ENCODE measurements at regions not wholly inside any gene's neighbourhood (a gene's known extent, or its start where the extent isn't known, plus 50 kb on each side); places are given as distances from the start of the nearest gene placed in this dataset.
"Not testable (repeated sequence)": the region's sequence is repeated elsewhere in the genome, so short reads cannot be mapped to it uniquely, and the experiment has no call there.

DNA sequence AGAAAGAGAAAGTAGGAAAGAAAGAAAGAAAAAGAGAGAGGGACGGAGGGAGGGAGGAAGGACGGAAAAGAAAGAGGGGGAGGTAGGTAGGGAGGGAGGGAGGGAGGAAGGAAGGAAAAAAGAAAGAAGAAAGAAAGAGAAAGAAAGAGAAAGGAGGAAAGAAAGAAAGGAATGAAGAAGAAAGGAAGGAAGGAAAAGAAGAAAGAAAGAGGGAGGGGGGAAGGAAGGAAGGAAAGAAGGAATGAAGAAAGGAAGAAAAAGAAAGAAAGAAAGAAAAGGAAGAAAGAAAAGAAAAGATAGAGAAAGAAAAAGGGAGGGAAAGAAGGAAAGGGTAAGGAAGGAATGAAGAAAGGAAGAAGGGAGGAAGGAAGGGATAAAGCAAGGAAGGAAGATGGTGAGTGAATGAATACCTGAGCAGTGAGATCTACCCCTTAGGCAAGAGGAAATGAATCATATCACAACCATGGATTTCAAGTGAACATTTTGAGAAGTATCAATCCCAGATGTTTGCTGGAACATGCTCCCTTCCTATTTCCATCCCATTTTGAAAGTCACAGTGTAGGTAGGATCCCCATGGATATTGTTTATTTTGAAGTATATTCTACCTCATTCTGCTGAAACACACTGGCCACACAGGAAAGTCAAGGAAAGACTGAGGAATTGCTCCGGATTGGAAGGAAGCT is 639.4 kb upstream of the TBX3 start:
- peak; percentile 75 for DNase-seq (ENCODE audit: low read depth in 2 of 2)

GRCh38 chr12:115322275-115322674 is 638.3 kb upstream of the TBX3 start:
- DNase-seq (ENCODE audit: low read depth in 2 of 2), result peak; percentile 65 to 67

- no peak for DNase-seq (ENCODE audit: low read depth in 2 of 2)
These were observed 637.0 kb upstream of the TBX3 start for GRCh38 chr12:115320967-115321366.

- no peak for DNase-seq (ENCODE audit: low read depth in 2 of 2)
These were observed 636.5 kb upstream of the TBX3 start for GRCh38 chr12:115320451-115320850.

- DNase-seq (ENCODE audit: low read depth in 2 of 2), result no peak
These were observed 635.6 kb upstream of the TBX3 start for GRCh38 chr12:115319446-115320040.

DNA sequence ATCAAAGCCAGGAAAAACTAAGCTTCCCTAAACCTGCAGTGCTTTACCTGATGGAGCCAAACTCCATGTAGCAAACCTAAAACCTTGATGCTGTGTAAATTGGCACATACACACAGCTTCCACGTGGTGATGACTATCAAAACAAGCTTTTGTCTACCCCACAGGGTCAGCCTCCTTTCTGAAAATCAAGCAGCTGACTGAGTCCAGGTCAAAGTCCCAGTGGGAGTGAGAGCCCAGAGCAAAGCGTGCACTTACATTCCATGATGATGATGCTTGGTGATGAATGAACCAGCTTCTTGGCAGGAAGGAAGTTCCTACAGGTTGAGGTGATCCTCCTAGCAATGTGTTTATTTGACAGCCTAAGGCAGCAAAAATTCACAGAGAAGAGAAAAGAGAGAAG is 630.0 kb upstream of the TBX3 start:
- DNase-seq (ENCODE audit: low read depth in 2 of 2), result peak; percentile 38 to 42

DNA sequence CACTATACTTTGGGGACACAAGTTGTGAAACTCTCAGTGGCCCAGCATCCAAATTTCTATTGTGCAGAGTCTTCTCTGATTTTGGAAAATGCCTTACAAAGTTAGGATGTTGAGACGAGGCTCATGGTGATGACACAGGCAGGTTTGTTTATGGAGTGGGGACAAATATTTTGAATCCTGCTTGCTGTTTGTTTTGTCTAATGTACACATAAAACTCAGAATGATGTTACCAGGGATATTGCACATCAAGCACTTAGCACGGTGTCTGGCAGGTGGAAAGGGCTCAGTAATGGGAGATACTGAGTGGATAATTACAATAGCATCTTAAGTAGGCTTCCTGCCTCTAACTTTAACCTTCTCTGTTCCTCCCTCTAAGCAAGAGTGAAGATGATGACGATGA is 628.9 kb upstream of the TBX3 start:
- no peak for DNase-seq (ENCODE audit: low read depth in 2 of 2)

GRCh38 chr12:115311875-115312274 is 627.9 kb upstream of the TBX3 start:
- DNase-seq (ENCODE audit: low read depth in 2 of 2), result no peak

DNA sequence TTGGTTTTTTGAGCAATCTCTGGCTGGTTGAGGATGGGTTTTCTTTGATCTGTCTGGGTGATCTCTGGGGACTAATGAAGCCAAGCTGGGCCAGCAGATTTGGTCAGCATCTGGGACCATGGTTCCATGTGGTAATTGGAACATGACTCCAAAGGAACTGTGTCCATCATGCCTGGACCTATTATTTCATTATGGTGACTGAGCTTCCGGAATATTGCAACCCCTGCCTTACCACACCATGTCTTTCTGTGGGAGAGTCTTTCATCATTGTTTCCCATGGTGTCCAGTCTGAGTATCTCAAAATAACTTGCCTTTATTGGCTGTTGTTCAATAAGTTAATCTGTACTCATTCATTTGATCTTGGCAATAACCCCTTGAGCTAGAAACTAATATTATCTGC is 624.9 kb upstream of the TBX3 start:
- DNase-seq (ENCODE audit: low read depth in 2 of 2), result no peak

DNA sequence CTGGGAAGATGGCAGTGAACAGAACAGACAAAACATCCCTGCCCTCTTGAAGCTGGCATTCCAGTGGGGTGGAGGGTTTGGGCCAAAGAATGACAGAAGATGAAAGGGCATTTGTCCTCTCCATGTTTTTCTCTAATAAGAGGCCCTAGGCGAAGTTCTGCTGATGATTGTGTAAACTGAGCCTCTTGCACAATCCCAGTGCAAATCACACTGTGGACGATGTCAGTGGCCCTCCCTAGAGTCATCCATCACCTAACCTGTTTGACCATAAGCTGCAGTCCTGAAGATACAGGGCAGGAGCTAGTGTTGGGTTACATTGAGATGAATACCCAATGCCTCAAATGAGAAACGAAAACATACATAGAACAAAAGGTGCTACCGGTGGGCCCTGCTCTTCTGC is 622.4 kb upstream of the TBX3 start:
- DNase-seq (ENCODE audit: low read depth in 2 of 2), result no peak

DNA sequence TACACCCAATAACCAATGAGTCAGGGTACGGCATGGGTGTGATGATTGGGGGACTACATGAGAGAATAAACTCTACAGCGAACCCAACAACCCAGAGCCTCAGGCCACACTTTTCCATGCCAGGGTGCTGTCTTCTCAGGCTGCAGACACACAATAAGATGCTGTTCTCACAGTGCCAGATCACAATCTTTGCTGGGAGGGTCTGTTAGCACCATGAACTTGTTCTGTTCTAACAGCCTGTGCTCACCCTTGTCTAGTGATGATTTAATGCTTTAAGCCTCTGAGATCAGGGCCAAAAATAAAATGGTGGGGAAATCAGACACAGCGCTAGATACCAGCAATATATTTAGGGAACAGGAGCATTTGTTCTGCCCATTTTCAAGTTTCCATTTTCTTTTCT is 621.9 kb upstream of the TBX3 start:
- DNase-seq (ENCODE audit: low read depth in 2 of 2), result no peak

DNA sequence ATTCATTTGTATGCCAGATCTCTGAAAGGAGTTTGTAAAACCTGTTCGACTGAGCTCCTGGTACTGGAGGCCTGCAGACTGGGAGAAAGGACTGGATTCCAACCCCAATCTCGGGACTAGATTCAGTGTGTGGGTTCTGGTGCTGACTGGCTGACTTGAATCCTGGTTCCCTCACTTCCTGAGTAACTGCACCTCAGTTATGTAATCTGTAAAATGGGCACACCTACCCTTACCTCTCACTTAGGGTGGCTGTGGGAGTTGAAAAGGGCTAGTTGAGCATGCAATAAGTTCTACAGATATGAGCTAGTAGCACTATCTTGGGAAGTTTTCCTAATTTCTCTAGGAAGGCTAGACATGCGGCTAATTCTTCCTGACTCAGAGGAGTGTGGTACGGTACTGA is 621.3 kb upstream of the TBX3 start:
- no peak for DNase-seq (ENCODE audit: low read depth in 2 of 2)

DNA sequence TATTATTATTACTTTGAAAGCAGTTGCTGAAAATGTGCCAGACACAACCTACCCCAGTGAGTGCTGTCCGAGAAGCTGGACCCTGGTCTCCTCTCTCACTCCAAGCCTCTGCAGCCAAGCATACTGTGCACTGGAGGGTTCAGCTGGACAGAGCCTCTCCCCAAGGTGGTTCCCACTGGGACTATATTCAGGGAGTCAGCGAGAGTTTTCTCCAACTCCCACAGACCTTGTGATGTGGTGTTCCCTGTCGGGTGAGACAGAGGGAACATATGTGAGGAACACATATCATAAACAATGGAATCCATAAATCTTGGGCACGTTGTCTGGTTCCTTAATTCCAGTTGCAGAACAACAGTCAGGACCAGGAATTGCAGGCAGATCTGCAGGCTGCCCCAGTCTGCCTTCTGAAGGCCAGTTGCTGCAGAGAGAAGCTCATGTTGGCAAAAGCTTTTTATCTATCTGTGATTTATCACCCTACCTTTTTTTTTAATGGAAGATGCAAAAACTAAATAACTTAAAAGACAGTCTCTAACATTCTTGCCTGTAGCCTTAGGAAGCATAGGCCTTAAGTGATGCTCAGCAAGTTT is 619.8 kb upstream of the TBX3 start:
- peak; percentile 31 to 42 for DNase-seq (ENCODE audit: low read depth in 2 of 2)

GRCh38 chr12:115297445-115297844 is 613.5 kb upstream of the TBX3 start:
- DNase-seq (ENCODE audit: low read depth in 2 of 2), result no peak

DNA sequence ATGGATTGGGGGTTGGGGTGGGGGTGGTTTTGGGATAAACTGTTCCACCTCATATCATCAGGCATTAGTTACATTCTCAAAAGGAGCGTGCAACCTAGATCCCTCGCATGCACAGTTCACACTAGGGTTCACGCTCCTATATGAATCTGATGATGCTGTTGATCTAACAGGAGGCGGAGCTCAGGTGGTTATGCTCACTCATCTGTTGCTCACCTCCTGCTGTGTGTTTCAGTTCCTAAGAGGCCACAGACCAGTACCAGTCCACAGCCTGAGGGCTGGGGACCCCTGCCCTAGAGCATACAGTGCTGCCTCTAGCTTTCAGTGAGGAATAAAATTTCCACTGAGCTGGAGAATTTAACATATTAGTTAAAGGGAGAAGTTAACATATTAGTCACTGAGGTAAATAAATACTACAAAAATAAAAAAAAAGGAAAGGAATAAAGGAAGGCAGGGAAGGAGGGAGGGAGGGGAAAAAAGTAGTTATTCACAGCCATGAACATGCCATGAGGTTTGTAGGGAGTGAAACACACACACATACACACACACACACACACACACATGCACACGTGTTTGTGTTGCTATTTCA is 612.7 kb upstream of the TBX3 start:
- no peak for DNase-seq (ENCODE audit: low read depth in 2 of 2)

DNA sequence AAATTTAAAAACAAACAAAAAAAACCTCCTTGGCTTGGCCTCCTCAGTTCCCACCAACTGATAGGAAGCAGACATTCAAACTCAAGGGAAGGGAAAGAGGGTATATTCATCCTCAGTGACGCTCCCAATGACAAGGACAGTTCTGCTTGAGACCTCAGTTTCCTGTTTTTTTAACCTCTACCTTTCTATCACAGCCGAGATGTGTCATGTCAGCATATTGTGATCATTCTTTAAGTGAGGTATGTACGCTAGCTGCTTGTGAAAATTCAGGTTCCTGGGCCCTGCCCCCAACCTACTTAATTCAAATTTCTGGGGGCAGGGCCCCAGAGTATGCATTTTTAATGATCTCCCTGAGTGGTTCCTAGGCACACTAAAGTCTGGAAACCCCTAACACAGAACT is 611.9 kb upstream of the TBX3 start:
- no peak for DNase-seq (ENCODE audit: low read depth in 2 of 2)

DNA sequence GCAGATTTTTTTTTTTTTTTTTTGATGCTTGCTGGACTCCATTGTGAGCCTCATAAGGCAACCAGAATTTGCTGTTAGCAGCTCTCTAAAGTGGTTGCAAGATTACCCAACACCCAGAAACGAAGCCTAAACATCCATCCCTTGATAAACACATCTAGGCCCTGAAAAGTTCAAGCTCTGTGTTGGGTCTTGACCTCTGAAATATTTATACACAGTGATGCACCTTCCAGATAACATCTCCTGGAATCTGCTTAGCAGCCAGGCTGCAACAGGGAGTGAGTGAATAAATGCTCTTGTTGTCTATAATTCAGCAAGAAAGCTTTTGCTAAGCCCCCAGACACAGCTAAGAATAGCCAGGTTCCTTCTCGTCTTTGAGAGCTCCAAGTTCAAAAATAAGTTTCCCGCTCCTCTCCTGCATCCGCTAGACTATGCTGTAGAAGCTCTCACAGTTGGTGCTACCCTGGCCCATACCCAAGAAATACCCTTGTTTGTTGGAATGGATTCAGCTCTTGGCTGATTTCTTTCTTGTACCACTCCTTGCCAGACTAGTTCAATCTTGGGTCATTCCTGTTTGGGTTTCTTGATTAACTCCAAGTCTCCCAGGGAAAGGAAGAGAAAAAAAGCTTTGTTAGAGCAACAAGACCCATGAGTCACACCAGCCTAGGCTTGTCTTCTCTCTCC is 610.6 kb upstream of the TBX3 start:
- DNase-seq (ENCODE audit: low read depth in 2 of 2), result no peak

DNA sequence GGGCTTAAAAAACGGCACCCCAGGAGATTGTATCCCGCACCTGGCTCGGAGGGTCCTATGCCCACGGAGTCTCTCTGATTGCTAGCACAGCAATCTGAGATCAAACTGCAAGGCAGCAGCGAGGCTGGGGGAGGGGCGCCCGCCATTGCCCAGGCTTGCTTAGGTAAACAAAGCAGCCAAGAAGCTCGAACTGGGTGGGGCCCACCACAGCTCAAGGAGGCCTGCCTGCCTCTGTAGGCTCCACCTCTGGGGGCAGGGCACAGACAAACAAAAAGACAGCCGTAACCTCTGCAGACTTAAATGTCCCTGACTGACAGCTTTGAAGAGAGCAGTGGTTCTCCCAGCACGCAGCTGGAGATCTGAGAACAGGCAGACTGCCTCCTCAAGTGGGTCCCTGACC is 601.5 kb upstream of the TBX3 start:
- not testable (repeated sequence) for DNase-seq (ENCODE audit: low read depth in 2 of 2)

GRCh38 chr12:115273456-115273855 is 589.5 kb upstream of the TBX3 start:
- no peak for DNase-seq (ENCODE audit: low read depth in 2 of 2)

- DNase-seq (ENCODE audit: low read depth in 2 of 2), result no peak
These were observed 584.5 kb upstream of the TBX3 start for GRCh38 chr12:115268451-115268850.

- DNase-seq (ENCODE audit: low read depth in 2 of 2), result no peak
These were observed 583.9 kb upstream of the TBX3 start for GRCh38 chr12:115267891-115268290.

DNA sequence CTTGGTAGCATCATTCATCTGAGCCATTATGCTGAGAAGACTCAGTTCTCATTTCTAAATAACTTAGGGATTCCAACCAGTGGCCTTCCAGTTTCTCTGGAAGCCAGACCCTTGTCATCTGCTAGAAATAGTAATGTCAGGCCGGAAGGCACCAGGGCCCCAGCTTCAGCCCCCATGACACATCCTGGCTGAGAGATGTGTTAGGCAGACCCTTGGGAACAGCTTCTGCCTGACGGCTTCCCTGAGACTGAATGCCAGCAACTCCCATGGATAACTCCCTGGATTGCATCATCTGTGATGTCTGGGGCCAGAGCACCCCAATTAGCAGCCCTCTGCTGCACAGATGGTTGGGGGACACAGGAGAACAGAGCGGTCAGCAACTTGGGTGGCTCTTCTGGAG is 583.5 kb upstream of the TBX3 start:
- no peak for DNase-seq (ENCODE audit: low read depth in 2 of 2)

DNA sequence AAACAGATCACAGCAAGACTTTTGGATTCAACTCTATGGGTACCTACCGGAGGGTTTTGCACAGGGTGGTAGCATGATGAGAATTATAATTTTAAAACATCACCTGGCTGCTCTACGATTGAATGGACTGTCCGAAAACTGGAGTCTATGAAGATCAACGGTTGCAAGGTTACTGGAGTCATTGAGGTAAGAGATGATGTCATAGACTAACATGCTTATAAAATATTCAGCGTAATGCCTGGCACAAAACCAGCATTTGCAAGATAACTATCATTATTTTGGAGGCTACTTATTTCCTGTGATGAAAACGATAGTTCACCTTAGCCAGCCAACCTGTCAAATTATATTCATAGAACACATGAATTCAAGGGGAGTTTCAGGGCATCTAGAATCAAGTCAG is 580.6 kb upstream of the TBX3 start:
- DNase-seq (ENCODE audit: low read depth in 2 of 2), result no peak
